Keratinocyte (primary cell): ENCODE measurements at regions not wholly inside any gene's neighbourhood (a gene's known extent, or its start where the extent isn't known, plus 50 kb on each side); places are given as distances from the start of the nearest gene placed in this dataset.

Experiments used
- CTCF ChIP-seq, 3 experiments: IDR thresholded peaks in 1 of 3; conservative IDR thresholded peaks in 1 of 3; optimal IDR thresholded peaks in 1 of 3; 2 replicates in 2 of 3; 3 replicates in 1 of 3; pipeline versions ENCODE3 to v1.5.1; 2011; ENCODE audit warnings: low read length in 3 of 3, mild to moderate bottlenecking in 3 of 3, moderate library complexity in 2 of 3, control low read depth in 1 of 3, inconsistent platforms in 1 of 3; ENCODE audit not compliant: insufficient read depth in 2 of 3; ENCODE audit errors: extremely low read depth in 1 of 3
- EZH2 ChIP-seq: IDR thresholded peaks from one replicate; pipeline ENCODE4 v1.6.1; 2012; ENCODE audit warnings: inconsistent platforms, mild to moderate bottlenecking, low read length, moderate library complexity

- no peak for TF ChIP-seq CTCF (optimal IDR thresholded peaks at IDR 0.05 in 1 of 3, IDR thresholded peaks at IDR 0.05 in 1 of 3, conservative IDR thresholded peaks at IDR 0.05 in 1 of 3; ENCODE audit: extremely low read depth in 1 of 3, insufficient read depth in 2 of 3, low read length in 3 of 3)
- no peak for TF ChIP-seq EZH2
Measured at GRCh38 chr3:177772908-177773557, 575.8 kb upstream of the TBL1XR1 start.
